ENCODE measurements at regions not wholly inside any gene's neighbourhood (a gene's known extent, or its start where the extent isn't known, plus 50 kb on each side); places are given as distances from the start of the nearest gene placed in this dataset.
"Not testable (repeated sequence)": the region's sequence is repeated elsewhere in the genome, so short reads cannot be mapped to it uniquely, and the experiment has no call there.

GRCh38 chr6:67916399-67916798 is 718.7 kb upstream of the ADGRB3 start:
- H3K36me3 Mint-ChIP-seq (ENCODE audit: low read depth): no peaks in the 10 kb centered on the region
- H3K27me3 Mint-ChIP-seq (ENCODE audit: low read depth): no peaks in the 10 kb centered on the region
- DNase-seq (ENCODE audit: low spot score): no peak
- H3K4me3 Mint-ChIP-seq (ENCODE audit: unreplicated experiment): no peak overlapping the region
- no peak overlapping the region for H3K27ac Mint-ChIP-seq (ENCODE audit: unreplicated experiment)
- no peaks in the 10 kb centered on the region for H3K9me3 Mint-ChIP-seq (ENCODE audit: low read depth)
- H3K4me1 Mint-ChIP-seq (ENCODE audit: low read depth): peaks cover 5% of the 10 kb centered on the region
- TF ChIP-seq CTCF (IDR thresholded peaks at IDR 0.05): no peak

DNA sequence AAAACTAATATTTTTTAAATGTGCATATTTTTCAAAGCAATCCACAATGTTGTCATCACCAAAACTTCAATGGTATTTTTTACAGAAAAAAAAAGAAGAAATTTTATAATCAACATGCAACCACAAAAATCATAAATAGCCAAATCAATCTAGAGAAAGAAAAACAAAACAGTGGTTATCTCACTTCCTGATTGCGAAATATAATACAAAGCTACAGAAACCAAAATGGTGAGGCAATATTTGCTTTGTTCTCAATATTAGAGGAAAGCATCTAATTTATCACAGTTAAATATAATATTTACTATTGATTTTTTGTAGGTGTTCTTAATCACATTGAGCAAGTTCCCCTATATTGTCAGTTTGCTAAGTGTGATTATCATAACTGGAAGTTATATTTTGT is 720.7 kb upstream of the ADGRB3 start:
- Mint-ChIP-seq H3K4me3 (ENCODE audit: unreplicated experiment) (no peak overlapping the region), H3K4me1 (ENCODE audit: low read depth) (peaks cover 5% of the 10 kb centered on the region), H3K27ac (ENCODE audit: unreplicated experiment) (no peak overlapping the region), H3K27me3 (ENCODE audit: low read depth) (no peaks in the 10 kb centered on the region), H3K36me3 (ENCODE audit: low read depth) (no peaks in the 10 kb centered on the region), H3K9me3 (ENCODE audit: low read depth) (no peaks in the 10 kb centered on the region)
- no peak for DNase-seq (ENCODE audit: low spot score)
- no peak for TF ChIP-seq CTCF (IDR thresholded peaks at IDR 0.05)

DNA sequence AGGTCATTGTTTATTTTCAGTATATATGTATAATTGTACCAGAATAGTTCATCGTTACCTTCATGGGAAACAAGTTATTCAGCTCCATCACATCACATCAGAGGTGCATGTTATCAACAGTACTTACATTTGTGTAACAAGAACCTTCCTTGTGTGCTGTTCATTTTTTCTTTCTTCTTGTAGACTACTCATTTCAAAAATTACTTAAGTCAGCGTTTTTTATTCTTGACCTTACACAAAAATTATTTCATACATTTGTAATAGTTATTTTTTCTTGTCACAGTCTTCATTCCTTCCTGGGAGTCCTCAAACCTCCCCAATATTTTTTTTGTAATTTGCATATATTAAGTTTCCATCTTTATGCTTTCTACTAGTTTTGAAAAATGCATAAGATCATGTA is 725.7 kb upstream of the ADGRB3 start:
- DNase-seq (ENCODE audit: low spot score): no peak

GRCh38 chr6:67908379-67908778 is 726.7 kb upstream of the ADGRB3 start:
- Mint-ChIP-seq H3K27ac (ENCODE audit: unreplicated experiment) (no peak overlapping the region), H3K36me3 (ENCODE audit: low read depth) (no peaks in the 10 kb centered on the region), H3K27me3 (ENCODE audit: low read depth) (no peaks in the 10 kb centered on the region), H3K4me3 (ENCODE audit: unreplicated experiment) (no peak overlapping the region), H3K4me1 (ENCODE audit: low read depth) (no peaks in the 10 kb centered on the region), H3K9me3 (ENCODE audit: low read depth) (peaks cover 17% of the 10 kb centered on the region)
- no peak for TF ChIP-seq CTCF (IDR thresholded peaks at IDR 0.05)
- no peak for DNase-seq (ENCODE audit: low spot score)

More for the DNA sequence above, 725.7 kb upstream of the ADGRB3 start:
- H3K4me3 Mint-ChIP-seq (ENCODE audit: unreplicated experiment): no peak overlapping the region
- H3K27me3 Mint-ChIP-seq (ENCODE audit: low read depth): no peaks in the 10 kb centered on the region
- H3K9me3 Mint-ChIP-seq (ENCODE audit: low read depth): peaks cover 10% of the 10 kb centered on the region
- no peak for TF ChIP-seq CTCF (IDR thresholded peaks at IDR 0.05)
- H3K27ac Mint-ChIP-seq (ENCODE audit: unreplicated experiment): no peak overlapping the region
- no peaks in the 10 kb centered on the region for H3K4me1 Mint-ChIP-seq (ENCODE audit: low read depth)
- no peaks in the 10 kb centered on the region for H3K36me3 Mint-ChIP-seq (ENCODE audit: low read depth)

DNA sequence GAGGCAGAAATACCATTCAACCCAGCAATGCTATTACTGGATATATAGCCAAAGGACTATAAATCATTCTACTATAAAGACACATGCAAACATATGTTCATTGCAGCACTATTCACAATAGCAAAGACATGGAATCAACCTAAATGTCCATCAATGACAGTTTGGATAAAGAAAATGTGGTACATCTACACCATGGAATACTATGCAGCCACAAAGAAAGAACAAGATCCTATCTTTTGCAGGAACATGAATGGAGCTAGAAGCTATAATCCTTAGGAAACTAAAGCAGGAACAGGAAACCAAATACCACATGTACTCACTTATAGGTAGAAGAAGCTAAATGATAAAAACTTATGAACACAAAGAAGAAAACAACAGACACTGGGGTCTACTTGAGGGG is 730.3 kb upstream of the ADGRB3 start:
- H3K4me1 Mint-ChIP-seq (ENCODE audit: low read depth); H3K36me3 Mint-ChIP-seq (ENCODE audit: low read depth); DNase-seq (ENCODE audit: low spot score); H3K27ac Mint-ChIP-seq (ENCODE audit: unreplicated experiment); H3K27me3 Mint-ChIP-seq (ENCODE audit: low read depth); H3K4me3 Mint-ChIP-seq (ENCODE audit: unreplicated experiment): not testable (repeated sequence)
- peaks cover 26% of the 10 kb centered on the region for H3K9me3 Mint-ChIP-seq (ENCODE audit: low read depth)

DNA sequence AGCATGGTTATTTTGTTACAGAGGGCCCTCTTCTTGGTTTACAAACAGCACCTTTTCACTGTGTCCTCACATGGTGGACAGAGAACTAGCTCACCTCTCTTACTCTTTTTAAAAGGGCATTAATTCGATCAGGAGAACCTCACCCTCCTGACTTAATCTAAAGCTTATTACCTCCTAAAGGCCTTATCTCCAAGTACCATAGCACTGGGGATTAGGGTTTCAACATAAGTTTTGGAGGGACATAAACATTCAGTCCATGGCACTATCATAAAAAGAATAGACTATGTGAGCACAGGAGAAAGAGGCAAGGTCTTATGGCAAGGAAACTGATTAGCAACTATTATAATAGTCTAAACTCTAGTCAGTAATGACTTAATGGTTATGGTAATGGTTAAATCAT is 736.2 kb upstream of the ADGRB3 start:
- no peaks in the 10 kb centered on the region for H3K36me3 Mint-ChIP-seq (ENCODE audit: low read depth)

More for the DNA sequence above, 736.2 kb upstream of the ADGRB3 start:
- DNase-seq (ENCODE audit: low spot score): no peak
- Mint-ChIP-seq H3K9me3 (ENCODE audit: low read depth) (peaks cover 11% of the 10 kb centered on the region), H3K27ac (ENCODE audit: unreplicated experiment) (no peak overlapping the region), H3K4me3 (ENCODE audit: unreplicated experiment) (no peak overlapping the region), H3K4me1 (ENCODE audit: low read depth) (no peaks in the 10 kb centered on the region), H3K27me3 (ENCODE audit: low read depth) (peaks cover 2% of the 10 kb centered on the region)
- no peak for TF ChIP-seq CTCF (IDR thresholded peaks at IDR 0.05)
